HEK293 (cell line): ENCODE measurements at regions not wholly inside any gene's neighbourhood (a gene's known extent, or its start where the extent isn't known, plus 50 kb on each side); places are given as distances from the start of the nearest gene placed in this dataset.

Source experiments
- CTCF ChIA-PET: fragments of 350-600 bp; formaldehyde crosslinking; extraction: SDS; loops from one replicate; lab custom pipeline; 2021; ENCODE audit warnings: antibody characterized with exemption; lab: Yijun Ruan, JAX
- POLR2A ChIA-PET: fragments of 300-600 bp; formaldehyde crosslinking; extraction: SDS; loops from one replicate; lab custom pipeline; 2020; ENCODE audit warnings: antibody characterized with exemption, inconsistent platforms; lab: Yijun Ruan, JAX
- H3K27ac ChIP-seq: fragments of 200-500 bp; sonication (Bioruptor generic); 2 replicates; pipeline ENCODE4 v1.5.1; 2014; ENCODE audit warnings: low read depth, low read length, control low read depth, inconsistent platforms; ENCODE audit errors: extremely low read depth
- H3K36me3 ChIP-seq, 2 experiments: fragments of 200-500 bp in 1 of 2; sonication (Bioruptor generic) in 1 of 2; 1 replicate in 1 of 2; 2 replicates in 1 of 2; pipeline ENCODE4 v1.5.1; 2014 to 2017; ENCODE audit warnings: inconsistent platforms in 2 of 2, low read length in 2 of 2; ENCODE audit not compliant: control insufficient read depth in 2 of 2, insufficient read depth in 1 of 2
- H3K4me1 ChIP-seq: fragments of 200-500 bp; sonication (Bioruptor generic); 2 replicates; pipeline ENCODE4 v1.5.1; 2014; ENCODE audit warnings: mild to moderate bottlenecking, low read length, inconsistent platforms; ENCODE audit not compliant: control insufficient read depth, insufficient read depth
- H3K4me3 ChIP-seq: 2 replicates; pipeline ENCODE4 v1.5.1; 2011; ENCODE audit warnings: low read depth, mild to moderate bottlenecking, control low read depth, low read length, moderate library complexity
- H3K9me3 ChIP-seq: fragments of 200-500 bp; sonication (Bioruptor generic); 2 replicates; pipeline ENCODE4 v1.5.1; 2014; ENCODE audit warnings: low read depth, low read length, inconsistent platforms; ENCODE audit not compliant: control insufficient read depth, insufficient read depth
- ATF2 ChIP-seq: fragments of 450-650 bp; formaldehyde crosslinking; IDR thresholded peaks from 2 replicates; pipeline ENCODE4 v1.5.1; 2016; ENCODE audit warnings: missing biosample characterization, missing genetic modification characterization, low read depth
- BCL6B ChIP-seq: fragments of 450-650 bp; formaldehyde crosslinking; IDR thresholded peaks from 2 replicates; pipeline ENCODE4 v1.5.1; 2017; ENCODE audit warnings: missing biosample characterization, missing genetic modification characterization
- GLIS2 ChIP-seq: fragments of 450-650 bp; formaldehyde crosslinking; IDR thresholded peaks from 2 replicates; pipeline ENCODE4 v1.5.1; 2016; ENCODE audit warnings: missing biosample characterization, missing genetic modification characterization
- HOXA7 ChIP-seq: sonication (generic); formaldehyde crosslinking; IDR thresholded peaks from 2 replicates; pipeline ENCODE4 v1.8.1; 2022; ENCODE audit warnings: missing genetic modification reagents, borderline replicate concordance
- HOXC10 ChIP-seq: sonication (generic); formaldehyde crosslinking; IDR thresholded peaks from 2 replicates; pipeline ENCODE4 v1.8.1; 2023; ENCODE audit warnings: mild to moderate bottlenecking, missing genetic modification reagents
- HOXD13 ChIP-seq: sonication (generic); formaldehyde crosslinking; IDR thresholded peaks from 2 replicates; pipeline ENCODE4 v1.8.0; 2022; ENCODE audit warnings: missing genetic modification reagents, borderline replicate concordance
- INSM2 ChIP-seq: fragments of 450-650 bp; formaldehyde crosslinking; IDR thresholded peaks from 2 replicates; pipeline ENCODE4 v1.5.1; 2016; ENCODE audit warnings: missing biosample characterization, missing genetic modification characterization
- KLF7 ChIP-seq: fragments of 450-650 bp; formaldehyde crosslinking; IDR thresholded peaks from 2 replicates; pipeline ENCODE4 v1.5.1; 2016; ENCODE audit warnings: missing biosample characterization, missing genetic modification characterization, borderline replicate concordance
- OSR2 ChIP-seq: fragments of 450-650 bp; formaldehyde crosslinking; IDR thresholded peaks from 2 replicates; pipeline ENCODE4 v1.5.1; 2016; ENCODE audit warnings: missing biosample characterization, missing genetic modification characterization
- WT1 ChIP-seq: fragments of 450-650 bp; formaldehyde crosslinking; IDR thresholded peaks from 2 replicates; pipeline ENCODE4 v1.5.1; 2016; ENCODE audit warnings: missing biosample characterization, missing genetic modification characterization
- YY2 ChIP-seq: fragments of 450-650 bp; formaldehyde crosslinking; IDR thresholded peaks from 2 replicates; pipeline ENCODE4 v1.5.1; 2016; ENCODE audit warnings: missing biosample characterization, missing genetic modification characterization
- ZFP3 ChIP-seq: fragments of 450-650 bp; formaldehyde crosslinking; IDR thresholded peaks from 2 replicates; pipeline ENCODE4 v1.5.1; 2016; ENCODE audit warnings: low read depth, missing biosample characterization, missing genetic modification characterization
- ZNF26 ChIP-seq: fragments of 450-650 bp; formaldehyde crosslinking; IDR thresholded peaks from 2 replicates; pipeline ENCODE4 v1.5.1; 2016; ENCODE audit warnings: missing biosample characterization, missing genetic modification characterization
- ZNF292 ChIP-seq: fragments of 450-650 bp; formaldehyde crosslinking; IDR thresholded peaks from 2 replicates; pipeline ENCODE4 v1.5.1; 2016; ENCODE audit warnings: low read depth, missing biosample characterization, missing genetic modification characterization, borderline replicate concordance
- ZNF311 ChIP-seq: fragments of 450-650 bp; formaldehyde crosslinking; IDR thresholded peaks from 2 replicates; pipeline ENCODE4 v1.5.1; 2017; ENCODE audit warnings: missing biosample characterization, missing genetic modification characterization, borderline replicate concordance
- ZNF394 ChIP-seq: fragments of 450-650 bp; formaldehyde crosslinking; IDR thresholded peaks from 2 replicates; pipeline ENCODE4 v1.5.1; 2016; ENCODE audit warnings: missing biosample characterization, missing genetic modification characterization, mild to moderate bottlenecking, moderate library complexity, borderline replicate concordance
- ZNF449 ChIP-seq: fragments of 450-650 bp; formaldehyde crosslinking; IDR thresholded peaks from 2 replicates; pipeline ENCODE4 v1.5.1; 2017; ENCODE audit warnings: missing biosample characterization, mild to moderate bottlenecking, missing genetic modification characterization, moderate library complexity
- ZNF585B ChIP-seq: fragments of 450-650 bp; formaldehyde crosslinking; IDR thresholded peaks from 2 replicates; pipeline ENCODE4 v1.5.1; 2016; ENCODE audit warnings: missing biosample characterization, missing genetic modification characterization
- ZNF76 ChIP-seq: fragments of 450-650 bp; formaldehyde crosslinking; IDR thresholded peaks from 2 replicates; pipeline ENCODE4; 2016; ENCODE audit warnings: low read depth, missing biosample characterization, missing genetic modification characterization, borderline replicate concordance
- ZNF792 ChIP-seq: fragments of 450-650 bp; formaldehyde crosslinking; IDR thresholded peaks from 2 replicates; pipeline ENCODE4 v1.5.1; 2016; ENCODE audit warnings: missing biosample characterization, missing genetic modification characterization
- ZSCAN16 ChIP-seq: fragments of 450-650 bp; formaldehyde crosslinking; IDR thresholded peaks from 2 replicates; pipeline ENCODE4 v1.5.1; 2016; ENCODE audit warnings: missing biosample characterization, missing genetic modification characterization
- TF ChIP-seq, protein P1 (sequence below): fragments of 450-650 bp; formaldehyde crosslinking; IDR thresholded peaks from 2 replicates; pipeline ENCODE4 v1.5.1; 2016; ENCODE audit warnings: missing biosample characterization, missing genetic modification characterization, borderline replicate concordance

DNA sequence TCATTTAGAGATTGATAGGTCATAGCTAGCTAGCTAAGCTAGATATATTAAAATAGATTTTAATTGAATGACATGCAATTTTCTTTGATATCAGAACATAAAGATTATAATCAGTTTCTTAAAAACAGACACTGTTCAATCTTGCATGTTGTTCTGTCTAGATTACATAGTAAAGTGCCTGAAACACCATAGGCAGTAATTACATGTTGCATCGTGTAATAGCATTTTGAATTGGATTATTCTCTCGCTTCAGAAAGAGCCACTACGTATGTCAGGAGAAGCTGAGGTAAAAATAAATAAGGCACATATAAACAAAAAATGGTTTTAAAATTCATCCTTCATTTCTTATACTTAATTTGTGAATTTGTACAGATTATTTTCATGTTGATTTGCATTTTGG is 148.0 kb upstream of the CDH12 start:
- TF ChIP-seq OSR2 = no peak
- no peak for TF ChIP-seq INSM2 (tag by site-specific recombination)
- TF ChIP-seq WT1 (tag by site-specific recombination) = no peak
- TF ChIP-seq ZNF792 (tag by site-specific recombination) = no peak
- TF ChIP-seq HOXD13 (CRISPR knock-in tag) = no peak
- no peak for TF ChIP-seq BCL6B (tag by site-specific recombination)
- no peak for TF ChIP-seq ATF2
- no peak for TF ChIP-seq ZSCAN16 (tag by site-specific recombination)
- TF ChIP-seq HOXC10 = no peak
- TF ChIP-seq ZNF394 (tag by site-specific recombination) = no peak
- no peak for TF ChIP-seq ZNF76 (tag by site-specific recombination)
- no peak for TF ChIP-seq HOXA7
- Histone ChIP-seq H3K4me1 (no peaks in the 10 kb centered on the region), H3K9me3 (no peaks in the 10 kb centered on the region), H3K36me3 (no peaks in the 10 kb centered on the region), H3K27ac (no peak overlapping the region), H3K4me3 (no peak overlapping the region)
- CTCF ChIA-PET = no interaction called here
- POLR2A ChIA-PET = no interaction called here

GRCh38 chr5:22998774-22999173 is 145.6 kb upstream of the CDH12 start:
- Histone ChIP-seq H3K4me3 (no peak overlapping the region), H3K4me1 (no peaks in the 10 kb centered on the region), H3K27ac (no peak overlapping the region), H3K36me3 (no peaks in the 10 kb centered on the region), H3K9me3 (no peaks in the 10 kb centered on the region)
- ChIA-PET POLR2A (no interaction called here), CTCF (interaction anchor here (0.6 kb wide), 1 partner anchor 25 kb away, joined by 3 read pairs; no protein-coding TSS in a partner anchor)
- TF ChIP-seq, protein P1, sequence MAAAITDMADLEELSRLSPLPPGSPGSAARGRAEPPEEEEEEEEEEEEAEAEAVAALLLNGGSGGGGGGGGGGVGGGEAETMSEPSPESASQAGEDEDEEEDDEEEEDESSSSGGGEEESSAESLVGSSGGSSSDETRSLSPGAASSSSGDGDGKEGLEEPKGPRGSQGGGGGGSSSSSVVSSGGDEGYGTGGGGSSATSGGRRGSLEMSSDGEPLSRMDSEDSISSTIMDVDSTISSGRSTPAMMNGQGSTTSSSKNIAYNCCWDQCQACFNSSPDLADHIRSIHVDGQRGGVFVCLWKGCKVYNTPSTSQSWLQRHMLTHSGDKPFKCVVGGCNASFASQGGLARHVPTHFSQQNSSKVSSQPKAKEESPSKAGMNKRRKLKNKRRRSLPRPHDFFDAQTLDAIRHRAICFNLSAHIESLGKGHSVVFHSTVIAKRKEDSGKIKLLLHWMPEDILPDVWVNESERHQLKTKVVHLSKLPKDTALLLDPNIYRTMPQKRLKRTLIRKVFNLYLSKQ (tag by site-specific recombination) = no peak
- no peak for TF ChIP-seq GLIS2 (tag by site-specific recombination)

DNA sequence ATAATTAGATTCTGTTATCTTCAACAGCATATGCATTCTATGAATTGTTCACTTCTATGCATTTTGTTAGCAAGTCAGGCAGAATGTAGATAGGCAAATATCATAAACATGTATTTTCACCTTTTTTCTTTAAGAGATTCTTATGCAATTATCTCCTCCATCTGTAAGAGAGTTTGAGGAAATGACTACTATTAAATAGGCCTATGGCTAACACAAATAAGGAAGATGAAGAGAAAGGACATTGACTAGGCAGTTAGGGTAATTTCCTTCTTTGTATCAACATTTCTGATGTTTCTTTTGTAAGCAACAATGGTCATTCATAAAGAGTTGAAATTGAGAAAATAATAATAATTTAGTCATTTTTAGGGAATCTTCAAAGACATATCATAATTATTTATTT is 145.2 kb upstream of the CDH12 start:
- no peak overlapping the region for H3K27ac ChIP-seq
- H3K4me3 ChIP-seq = no peak overlapping the region
- POLR2A ChIA-PET = no interaction called here
- CTCF ChIA-PET = no interaction called here
- H3K4me1 ChIP-seq = no peaks in the 10 kb centered on the region
- no peaks in the 10 kb centered on the region for H3K9me3 ChIP-seq
- no peaks in the 10 kb centered on the region for H3K36me3 ChIP-seq
- TF ChIP-seq ZNF449 (tag by site-specific recombination) (no peak), KLF7 (tag by site-specific recombination) (no peak), ZNF585B (no peak), ZFP3 (no peak), YY2 (tag by site-specific recombination) (no peak), ZNF292 (tag by site-specific recombination) (no peak), ZNF311 (tag by site-specific recombination) (no peak), ZNF26 (tag by site-specific recombination) (no peak)
